ENCODE measurements at regions not wholly inside any gene's neighbourhood (a gene's known extent, or its start where the extent isn't known, plus 50 kb on each side); places are given as distances from the start of the nearest gene placed in this dataset.

GRCh38 chr13:112212533-112212932, 145.6 kb downstream of the SOX1 start:
- DNase-seq (ENCODE audit: low spot score) = no peak
- ATAC-seq (ENCODE audit: low FRiP score) = no peak
- TF ChIP-seq CTCF (IDR thresholded peaks at IDR 0.05) = no peak

GRCh38 chr13:112213467-112214255, 146.7 kb downstream of the SOX1 start:
- DNase-seq (ENCODE audit: low spot score) = no peak
- no peak for TF ChIP-seq CTCF (IDR thresholded peaks at IDR 0.05)
- no peak for ATAC-seq (ENCODE audit: low FRiP score)

GRCh38 chr13:112215871-112216270, 148.9 kb downstream of the SOX1 start:
- ATAC-seq (ENCODE audit: low FRiP score) (no peak), DNase-seq (ENCODE audit: low spot score) (no peak)
- TF ChIP-seq CTCF (IDR thresholded peaks at IDR 0.05) = no peak

- ATAC-seq (ENCODE audit: low FRiP score) (no peak), DNase-seq (ENCODE audit: low spot score) (no peak)
- no peak for TF ChIP-seq CTCF (IDR thresholded peaks at IDR 0.05)
These were observed 150.5 kb downstream of the SOX1 start for GRCh38 chr13:112217431-112217830.

- TF ChIP-seq CTCF (IDR thresholded peaks at IDR 0.05) = no peak
- ATAC-seq (ENCODE audit: low FRiP score) (no peak), DNase-seq (ENCODE audit: low spot score) (no peak)
These were observed 151.5 kb downstream of the SOX1 start for GRCh38 chr13:112218416-112218815.

- DNase-seq (ENCODE audit: low spot score) = no peak
- TF ChIP-seq CTCF (IDR thresholded peaks at IDR 0.05) = no peak
- ATAC-seq (ENCODE audit: low FRiP score) = no peak
These were observed 152.8 kb downstream of the SOX1 start for GRCh38 chr13:112219740-112220139.

GRCh38 chr13:112220296-112220875, 153.4 kb downstream of the SOX1 start:
- DNase-seq (ENCODE audit: low spot score) (no peak), ATAC-seq (ENCODE audit: low FRiP score) (no peak)
- no peak for TF ChIP-seq CTCF (IDR thresholded peaks at IDR 0.05)
